ENCODE measurements at regions not wholly inside any gene's neighbourhood (a gene's known extent, or its start where the extent isn't known, plus 50 kb on each side); places are given as distances from the start of the nearest gene placed in this dataset.

GRCh38 chr13:106836186-106836802, 268.4 kb upstream of the ARGLU1 start:
- no peak for TF ChIP-seq CTCF (conservative IDR thresholded peaks at IDR 0.05; ENCODE audit: low read depth, low read length)
- no peak overlapping the region for H3K4me3 ChIP-seq (ENCODE audit: low read depth, low read length)
- no peak for DNase-seq (ENCODE audit: low read depth)

GRCh38 chr13:106835477-106835876, 267.5 kb upstream of the ARGLU1 start:
- H3K4me3 ChIP-seq (ENCODE audit: low read depth, low read length) = no peak overlapping the region
- DNase-seq (ENCODE audit: low read depth) = no peak

GRCh38 chr13:106821979-106822378, 254.0 kb upstream of the ARGLU1 start:
- no peak for DNase-seq (ENCODE audit: low read depth)
- no peak for TF ChIP-seq CTCF (conservative IDR thresholded peaks at IDR 0.05; ENCODE audit: low read depth, low read length)
- no peak overlapping the region for H3K4me3 ChIP-seq (ENCODE audit: low read depth, low read length)

More at GRCh38 chr13:106835477-106835876, 267.5 kb upstream of the ARGLU1 start:
- TF ChIP-seq CTCF (conservative IDR thresholded peaks at IDR 0.05; ENCODE audit: low read depth, low read length) = no peak

GRCh38 chr13:106819413-106820180, 251.7 kb upstream of the ARGLU1 start:
- H3K4me3 ChIP-seq (ENCODE audit: low read depth, low read length) = no peak overlapping the region
- TF ChIP-seq CTCF (conservative IDR thresholded peaks at IDR 0.05; ENCODE audit: low read depth, low read length) = no peak
- DNase-seq (ENCODE audit: low read depth) = no peak

- H3K4me3 ChIP-seq (ENCODE audit: low read depth, low read length) = no peak overlapping the region
- no peak for DNase-seq (ENCODE audit: low read depth)
- no peak for TF ChIP-seq CTCF (conservative IDR thresholded peaks at IDR 0.05; ENCODE audit: low read depth, low read length)
These were observed 251.0 kb upstream of the ARGLU1 start for GRCh38 chr13:106818971-106819370.

GRCh38 chr13:106815545-106815944, 247.6 kb upstream of the ARGLU1 start:
- DNase-seq (ENCODE audit: low read depth) = no peak

More at GRCh38 chr13:106815545-106815944, 247.6 kb upstream of the ARGLU1 start:
- no peak for TF ChIP-seq CTCF (conservative IDR thresholded peaks at IDR 0.05; ENCODE audit: low read depth, low read length)
- no peak overlapping the region for H3K4me3 ChIP-seq (ENCODE audit: low read depth, low read length)
